ENCODE measurements at regions not wholly inside any gene's neighbourhood (a gene's known extent, or its start where the extent isn't known, plus 50 kb on each side); places are given as distances from the start of the nearest gene placed in this dataset.

DNA sequence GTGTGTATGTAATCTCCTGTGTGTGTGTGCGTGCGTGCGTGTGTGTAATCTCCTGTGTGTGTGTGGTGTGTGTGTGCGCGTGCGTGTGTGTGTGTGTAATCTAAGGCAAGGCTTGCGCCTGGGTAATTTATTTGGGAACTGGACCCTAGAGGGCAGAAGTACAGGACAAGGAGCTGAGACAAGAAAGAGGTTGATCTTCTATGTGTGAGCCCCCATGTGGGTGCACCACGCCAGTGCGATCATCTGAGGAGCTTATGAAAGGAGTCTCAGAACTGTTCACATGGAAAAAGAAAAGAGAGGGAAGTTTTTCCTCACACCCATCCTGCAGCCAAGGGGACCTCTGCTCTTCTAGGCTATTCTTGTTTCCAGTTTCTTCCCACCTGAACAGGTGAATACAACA lies 220.1 kb upstream of the GGTLC1 start:
- H2AFZ ChIP-seq (ENCODE audit: low read depth, low read length) = no peak overlapping the region
- TF ChIP-seq SP1 (CRISPR knock-in tag; IDR thresholded peaks at IDR 0.05) (no peak), CHD2 (IDR thresholded peaks at IDR 0.05; ENCODE audit: low read depth, low read length) (no peak), PRMT5 (CRISPR knock-in tag; IDR thresholded peaks at IDR 0.05) (no peak), NR4A1 (CRISPR knock-in tag; IDR thresholded peaks at IDR 0.05) (no peak), NR4A1 (tag; IDR thresholded peaks at IDR 0.05) (no peak), EGR1 (conservative IDR thresholded peaks at IDR 0.05) (no peak), MCM3 (IDR thresholded peaks at IDR 0.05) (no peak), SIN3B (IDR thresholded peaks at IDR 0.05; ENCODE audit: low read depth) (no peak), FOXO4 (CRISPR knock-in tag; IDR thresholded peaks at IDR 0.05) (no peak), TCF7 (IDR thresholded peaks at IDR 0.05; ENCODE audit: borderline replicate concordance) (no peak), ARHGAP35 (IDR thresholded peaks at IDR 0.05; ENCODE audit: partially characterized antibody) (no peak), CHCHD3 (CRISPR knock-in tag; IDR thresholded peaks at IDR 0.05) (no peak), SPI1 (IDR thresholded peaks at IDR 0.05; ENCODE audit: borderline replicate concordance, low read depth, low read length) (no peak), SMARCA5 (IDR thresholded peaks at IDR 0.05) (no peak), MYC (IDR thresholded peaks at IDR 0.05; ENCODE audit: low read depth, low read length) (no peak), MYC (CRISPR knock-in tag; IDR thresholded peaks at IDR 0.05; ENCODE audit: borderline replicate concordance, low read depth) (no peak), THRAP3 (IDR thresholded peaks at IDR 0.05; ENCODE audit: borderline replicate concordance) (no peak)
- TF ChIP-seq, protein P1, sequence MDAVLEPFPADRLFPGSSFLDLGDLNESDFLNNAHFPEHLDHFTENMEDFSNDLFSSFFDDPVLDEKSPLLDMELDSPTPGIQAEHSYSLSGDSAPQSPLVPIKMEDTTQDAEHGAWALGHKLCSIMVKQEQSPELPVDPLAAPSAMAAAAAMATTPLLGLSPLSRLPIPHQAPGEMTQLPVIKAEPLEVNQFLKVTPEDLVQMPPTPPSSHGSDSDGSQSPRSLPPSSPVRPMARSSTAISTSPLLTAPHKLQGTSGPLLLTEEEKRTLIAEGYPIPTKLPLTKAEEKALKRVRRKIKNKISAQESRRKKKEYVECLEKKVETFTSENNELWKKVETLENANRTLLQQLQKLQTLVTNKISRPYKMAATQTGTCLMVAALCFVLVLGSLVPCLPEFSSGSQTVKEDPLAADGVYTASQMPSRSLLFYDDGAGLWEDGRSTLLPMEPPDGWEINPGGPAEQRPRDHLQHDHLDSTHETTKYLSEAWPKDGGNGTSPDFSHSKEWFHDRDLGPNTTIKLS (IDR thresholded peaks at IDR 0.05; ENCODE audit: borderline replicate concordance, low read depth) = no peak
- TF ChIP-seq, protein P2, sequence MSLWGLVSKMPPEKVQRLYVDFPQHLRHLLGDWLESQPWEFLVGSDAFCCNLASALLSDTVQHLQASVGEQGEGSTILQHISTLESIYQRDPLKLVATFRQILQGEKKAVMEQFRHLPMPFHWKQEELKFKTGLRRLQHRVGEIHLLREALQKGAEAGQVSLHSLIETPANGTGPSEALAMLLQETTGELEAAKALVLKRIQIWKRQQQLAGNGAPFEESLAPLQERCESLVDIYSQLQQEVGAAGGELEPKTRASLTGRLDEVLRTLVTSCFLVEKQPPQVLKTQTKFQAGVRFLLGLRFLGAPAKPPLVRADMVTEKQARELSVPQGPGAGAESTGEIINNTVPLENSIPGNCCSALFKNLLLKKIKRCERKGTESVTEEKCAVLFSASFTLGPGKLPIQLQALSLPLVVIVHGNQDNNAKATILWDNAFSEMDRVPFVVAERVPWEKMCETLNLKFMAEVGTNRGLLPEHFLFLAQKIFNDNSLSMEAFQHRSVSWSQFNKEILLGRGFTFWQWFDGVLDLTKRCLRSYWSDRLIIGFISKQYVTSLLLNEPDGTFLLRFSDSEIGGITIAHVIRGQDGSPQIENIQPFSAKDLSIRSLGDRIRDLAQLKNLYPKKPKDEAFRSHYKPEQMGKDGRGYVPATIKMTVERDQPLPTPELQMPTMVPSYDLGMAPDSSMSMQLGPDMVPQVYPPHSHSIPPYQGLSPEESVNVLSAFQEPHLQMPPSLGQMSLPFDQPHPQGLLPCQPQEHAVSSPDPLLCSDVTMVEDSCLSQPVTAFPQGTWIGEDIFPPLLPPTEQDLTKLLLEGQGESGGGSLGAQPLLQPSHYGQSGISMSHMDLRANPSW (CRISPR knock-in tag; IDR thresholded peaks at IDR 0.05) = no peak
- no peaks in the 10 kb centered on the region; a peak in 1 of 5 replicates for H3K27me3 ChIP-seq (ENCODE audit: control insufficient read depth in 2 of 2, insufficient read depth in 2 of 2, low read length in 2 of 2)
- H3K36me3 ChIP-seq (ENCODE audit: control insufficient read depth, insufficient read depth, low read length) = no peaks in the 10 kb centered on the region
- 18% methylated on average over 3 of the region's 9 CpGs for WGBS (ENCODE audit: insufficient coverage, low coverage, missing lambda C conversion rate)
- no TSS peak for BruUV-seq (replicated peaks)
- H3K9me3 ChIP-seq (replicated peaks; ENCODE audit: control insufficient read depth, insufficient read depth, low read depth, low read length) = no peaks in the 10 kb centered on the region
- ChIA-PET CTCF (ENCODE audit: low intra/inter-chr PET ratio) (no interaction called here), POLR2A (no interaction called here)
- H3K4me3 ChIP-seq = no peak overlapping the region
- no peaks in the 10 kb centered on the region for H3K9me1 ChIP-seq (ENCODE audit: control insufficient read depth, insufficient read depth, low read length)
- H4K20me1 ChIP-seq (replicated peaks; ENCODE audit: control insufficient read depth, insufficient read depth, low read length) = no peaks in the 10 kb centered on the region
- FAIRE-seq (no peak), DNase-seq (ENCODE audit: extremely low read depth in 1 of 4, low spot score in 3 of 4) (no peak), ATAC-seq (no peak)
- no peaks in the 10 kb centered on the region for H3K79me2 ChIP-seq (ENCODE audit: control insufficient read depth, insufficient read depth, low read length)
- H3K4me1 ChIP-seq (replicated peaks in 1 of 2; ENCODE audit: control insufficient read depth in 2 of 2, insufficient read depth in 2 of 2, low read length in 2 of 2) = no peaks in the 10 kb centered on the region
- no peak overlapping the region for H3K27ac ChIP-seq (ENCODE audit: extremely low read depth, low read depth, low read length)
- no peak overlapping the region for H3K9ac ChIP-seq (ENCODE audit: insufficient read depth in 1 of 2, low read depth in 2 of 2, low read length in 2 of 2)
- in situ Hi-C loops (cut with MboI) = no loop called here
- no peak overlapping the region for H3K4me2 ChIP-seq (ENCODE audit: insufficient read depth, low read length)
- intact Hi-C loops (cut with micrococcal nuclease) = no loop called here

Data from K562 (cell line).